Activated CD4-positive, alpha-beta T cell treated with anti-CD3 and anti-CD28 coated beads, Interleukin-10, Interleukin-2, amounts not matched to agents 100 ng/mL and 50 ng/mL, durations not matched to agents 16 hours and 8 hours (primary cell): ENCODE measurements at regions not wholly inside any gene's neighbourhood (a gene's known extent, or its start where the extent isn't known, plus 50 kb on each side); places are given as distances from the start of the nearest gene placed in this dataset.
"Not testable (repeated sequence)": the region's sequence is repeated elsewhere in the genome, so short reads cannot be mapped to it uniquely, and the experiment has no call there.

Experiments used
- DNase-seq: peaks from one replicate; pipeline ENCODE4 v3.0.0-alpha.2; 2020

- no peak for DNase-seq
These were observed 1313.5 kb upstream of the TMEM132C start for GRCh38 chr12:126953365-126953889.

- no peak for DNase-seq
These were observed 1306.7 kb upstream of the TMEM132C start for GRCh38 chr12:126960221-126960620.

DNA sequence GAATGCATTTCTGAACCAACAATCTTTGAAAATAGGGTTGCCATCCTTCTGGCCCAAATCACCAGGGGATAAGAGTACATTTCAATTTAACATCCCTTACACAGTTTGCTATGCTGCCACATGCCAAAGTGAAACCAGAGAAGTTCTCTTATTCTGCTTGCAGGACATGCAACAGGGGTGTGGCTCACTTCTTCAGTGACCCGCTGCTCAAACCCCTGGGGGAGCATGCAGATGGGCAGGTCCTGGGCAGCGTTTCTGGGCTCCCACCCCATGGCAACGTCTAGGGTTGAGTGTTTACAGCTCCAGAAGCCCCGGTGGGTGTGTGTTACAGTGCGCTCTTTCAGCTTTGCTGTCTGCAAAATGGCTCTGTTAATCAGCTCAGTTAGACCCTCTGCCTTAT is 1306.3 kb upstream of the TMEM132C start:
- DNase-seq, result no peak

GRCh38 chr12:126963825-126964224 is 1303.1 kb upstream of the TMEM132C start:
- DNase-seq, result no peak

GRCh38 chr12:126966498-126966897 is 1300.5 kb upstream of the TMEM132C start:
- DNase-seq, result no peak

DNA sequence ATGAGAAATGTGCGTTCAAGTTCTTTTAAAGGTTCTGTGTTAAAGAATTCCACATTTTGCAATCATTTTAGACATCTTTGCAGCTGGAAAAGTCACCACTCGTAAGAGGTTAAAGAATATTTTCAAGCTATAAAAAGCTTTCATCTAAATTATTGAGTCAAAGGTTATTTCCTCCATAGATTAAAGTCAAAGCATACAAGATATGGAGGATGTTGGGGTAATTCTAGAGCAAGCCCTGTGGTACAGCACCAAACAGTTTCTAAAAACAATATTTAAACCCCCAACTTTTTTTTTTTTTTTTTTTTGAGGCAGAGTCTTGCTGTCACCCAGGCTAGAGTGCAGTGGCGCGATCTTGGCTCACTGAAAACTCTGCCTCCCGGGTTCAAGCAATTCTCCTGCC is 1299.8 kb upstream of the TMEM132C start:
- DNase-seq, result no peak

DNA sequence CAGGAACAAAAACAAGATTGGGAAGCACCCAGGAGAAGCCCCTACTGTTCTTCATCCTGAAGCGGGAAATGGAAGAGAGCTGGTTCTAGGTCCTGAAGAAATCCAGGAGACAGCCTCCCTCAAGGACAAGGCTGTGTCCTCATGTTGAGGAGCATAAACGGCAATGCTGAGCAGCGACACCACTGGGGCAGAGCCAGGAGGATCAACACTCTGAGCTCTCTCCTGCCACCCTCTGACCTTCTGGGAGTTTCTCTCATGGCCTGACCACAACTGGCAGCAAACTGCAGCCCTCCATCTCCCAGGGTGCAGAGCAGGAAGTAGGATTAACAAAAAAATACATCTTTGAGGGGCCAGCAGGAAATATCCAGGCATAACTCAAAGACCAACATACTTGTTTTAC is 1292.2 kb upstream of the TMEM132C start:
- DNase-seq, result no peak

GRCh38 chr12:126976579-126976978 is 1290.4 kb upstream of the TMEM132C start:
- DNase-seq, result no peak

DNA sequence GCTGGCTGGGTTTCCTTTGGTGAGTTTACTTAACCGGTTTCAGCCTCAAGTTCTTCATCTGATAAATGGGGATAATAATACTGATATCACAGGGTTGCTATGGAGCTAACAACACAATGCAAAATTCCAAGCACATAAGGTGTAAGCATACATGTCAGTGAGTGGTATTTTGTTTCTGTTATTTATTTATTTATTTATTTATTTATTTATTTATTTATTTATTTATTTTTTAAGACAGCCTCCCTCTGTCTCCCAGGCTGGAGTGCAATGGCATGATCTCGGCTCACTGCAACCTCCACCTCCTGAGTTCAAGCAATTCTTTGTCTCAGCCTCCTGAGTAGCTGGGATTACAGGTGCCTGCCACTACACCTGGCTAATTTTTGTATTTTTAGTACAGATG is 1287.4 kb upstream of the TMEM132C start:
- not testable (repeated sequence) for DNase-seq

- DNase-seq, result no peak
These were observed 1284.3 kb upstream of the TMEM132C start for GRCh38 chr12:126982707-126983106.

DNA sequence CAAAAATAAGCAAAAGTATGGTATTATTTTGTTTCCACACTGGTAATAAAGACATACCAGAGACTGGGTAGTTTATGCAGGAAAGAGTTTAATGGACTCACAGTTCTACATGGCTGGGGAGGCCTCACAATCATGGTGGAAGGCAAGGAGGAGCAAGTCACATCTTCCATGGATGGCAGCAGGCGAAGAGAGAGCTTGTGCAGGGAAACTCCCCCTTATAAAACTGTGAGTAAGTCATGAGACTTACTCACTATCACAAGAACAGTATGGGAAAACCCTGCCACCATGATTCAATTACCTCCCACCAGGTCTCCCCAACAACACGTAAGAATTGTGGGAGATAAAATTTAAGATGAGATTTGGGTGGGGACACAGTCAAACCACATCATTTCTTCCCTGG is 1283.2 kb upstream of the TMEM132C start:
- DNase-seq, result not testable (repeated sequence)

DNA sequence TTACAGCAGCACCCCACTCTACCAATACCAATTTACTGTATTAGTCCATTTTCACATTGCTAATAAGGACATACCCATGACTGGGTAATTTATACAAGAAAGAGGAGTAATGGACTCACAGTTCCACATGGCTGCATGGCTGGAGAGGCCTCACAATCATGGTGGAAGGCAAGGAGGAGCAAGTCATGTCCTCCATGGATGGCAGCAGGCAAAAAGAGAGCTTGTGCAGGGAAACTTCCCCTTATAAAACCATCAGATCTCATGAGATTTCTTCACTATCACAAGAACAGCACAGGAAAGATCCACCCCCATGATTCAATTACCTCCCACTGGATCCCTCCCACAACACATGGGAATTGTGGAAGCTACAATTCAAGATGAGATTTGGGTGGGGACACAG is 1281.3 kb upstream of the TMEM132C start:
- DNase-seq, result not testable (repeated sequence)

DNA sequence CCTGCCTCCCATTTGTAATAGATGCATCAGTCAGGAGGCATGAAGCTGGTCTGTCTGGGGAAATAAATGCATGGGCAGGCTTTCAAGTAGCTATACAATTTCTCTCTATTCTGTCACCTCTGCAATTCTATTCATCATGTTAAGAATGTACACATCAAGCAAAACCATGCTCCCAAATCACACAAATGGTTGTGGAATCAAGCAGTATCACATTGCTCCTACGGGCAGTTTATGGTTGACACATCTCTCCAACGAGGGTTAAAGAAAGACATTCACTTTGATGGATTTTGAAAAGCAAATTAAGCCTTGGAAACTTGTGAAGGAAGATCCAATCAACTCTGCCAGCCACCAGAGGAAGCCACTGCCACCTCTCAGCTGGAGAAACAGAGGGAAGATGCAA is 1277.4 kb upstream of the TMEM132C start:
- no peak for DNase-seq

DNA sequence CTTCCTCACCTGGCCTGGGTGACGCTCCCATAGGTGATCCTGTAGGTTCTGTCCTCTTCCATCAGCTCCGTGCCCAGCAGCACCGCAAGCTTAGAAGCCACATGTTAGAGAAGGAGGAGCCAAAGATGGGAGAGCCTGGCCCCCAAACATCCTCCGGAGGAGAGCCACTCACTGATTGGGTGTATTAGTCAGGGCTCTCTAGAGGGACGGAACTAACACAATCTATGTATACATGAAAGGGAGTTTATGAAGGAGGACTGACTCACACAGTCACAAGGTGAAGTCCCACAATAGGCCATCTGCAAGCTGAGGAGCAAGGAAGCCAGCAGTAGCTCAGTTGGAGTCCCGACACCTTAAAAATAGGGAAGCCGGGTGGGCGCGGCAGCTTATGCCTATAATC is 1273.1 kb upstream of the TMEM132C start:
- DNase-seq, result no peak

- DNase-seq, result no peak
These were observed 1272.4 kb upstream of the TMEM132C start for GRCh38 chr12:126994599-126994998.

DNA sequence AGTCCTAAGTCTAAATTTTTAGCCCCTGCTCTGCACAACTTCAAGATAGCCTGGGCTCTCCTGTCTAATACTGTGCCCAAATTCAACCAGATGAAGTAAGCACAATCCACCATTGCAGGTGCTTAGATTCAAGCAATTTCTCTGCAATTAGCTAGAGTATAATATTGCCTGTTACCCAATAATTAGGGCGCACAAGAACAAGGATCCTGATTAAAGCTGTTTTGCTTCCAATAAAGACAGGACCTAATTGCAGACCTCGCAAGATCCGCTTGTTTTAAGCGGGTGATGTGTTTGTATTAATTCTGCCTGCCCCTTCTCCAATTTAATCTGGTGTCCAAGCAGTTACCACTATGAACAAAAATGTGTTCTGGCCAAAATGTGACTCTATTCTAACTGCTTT is 1268.9 kb upstream of the TMEM132C start:
- no peak for DNase-seq

DNA sequence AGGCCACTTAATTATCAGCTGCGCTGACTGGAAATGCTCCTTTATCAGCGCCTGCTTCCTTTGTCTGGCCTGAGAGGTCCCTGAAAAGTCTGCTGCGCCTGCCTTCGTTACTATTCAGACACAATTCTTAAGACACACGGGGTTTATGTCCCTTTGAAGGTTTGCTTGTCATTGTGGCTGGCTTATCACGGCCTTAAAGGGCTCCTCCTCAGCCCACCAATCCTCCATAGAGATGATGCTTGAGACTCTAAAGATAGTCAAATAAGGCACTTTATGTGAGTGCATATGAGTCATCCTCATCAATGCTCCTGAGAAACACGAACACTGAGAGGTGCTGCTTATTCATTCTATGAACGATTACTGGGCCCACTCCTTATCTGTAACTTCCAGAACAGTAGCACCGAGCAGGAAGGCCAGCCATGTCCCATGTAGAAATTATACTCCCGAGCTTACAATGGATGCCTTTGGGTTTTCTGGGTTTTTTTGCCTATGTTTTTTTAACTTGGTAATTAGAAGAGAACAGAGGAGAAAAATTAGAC is 1268.2 kb upstream of the TMEM132C start:
- peak; percentile 34 for DNase-seq

- DNase-seq, result no peak
These were observed 1267.6 kb upstream of the TMEM132C start for GRCh38 chr12:126999352-126999751.

DNA sequence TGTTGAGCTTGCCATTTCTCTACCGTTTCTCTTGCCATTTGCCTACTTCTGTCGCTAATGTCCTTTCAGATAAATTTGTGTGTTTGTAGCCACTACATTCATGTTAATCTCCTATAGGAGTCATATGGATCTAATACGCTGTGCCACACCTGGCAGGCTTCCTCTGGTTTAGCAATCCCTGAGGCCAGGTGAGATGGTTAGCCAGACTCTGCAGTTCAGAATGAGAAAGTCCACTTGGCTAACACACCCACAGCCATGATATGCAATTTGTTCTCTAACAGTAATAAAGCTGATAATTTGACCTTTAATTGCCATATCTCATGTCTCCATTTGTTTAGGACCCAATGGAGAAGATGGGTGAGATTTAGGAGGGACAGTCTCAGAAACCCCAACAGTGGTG is 1261.6 kb upstream of the TMEM132C start:
- DNase-seq, result no peak

GRCh38 chr12:127006972-127007371 is 1260.0 kb upstream of the TMEM132C start:
- DNase-seq, result no peak

DNA sequence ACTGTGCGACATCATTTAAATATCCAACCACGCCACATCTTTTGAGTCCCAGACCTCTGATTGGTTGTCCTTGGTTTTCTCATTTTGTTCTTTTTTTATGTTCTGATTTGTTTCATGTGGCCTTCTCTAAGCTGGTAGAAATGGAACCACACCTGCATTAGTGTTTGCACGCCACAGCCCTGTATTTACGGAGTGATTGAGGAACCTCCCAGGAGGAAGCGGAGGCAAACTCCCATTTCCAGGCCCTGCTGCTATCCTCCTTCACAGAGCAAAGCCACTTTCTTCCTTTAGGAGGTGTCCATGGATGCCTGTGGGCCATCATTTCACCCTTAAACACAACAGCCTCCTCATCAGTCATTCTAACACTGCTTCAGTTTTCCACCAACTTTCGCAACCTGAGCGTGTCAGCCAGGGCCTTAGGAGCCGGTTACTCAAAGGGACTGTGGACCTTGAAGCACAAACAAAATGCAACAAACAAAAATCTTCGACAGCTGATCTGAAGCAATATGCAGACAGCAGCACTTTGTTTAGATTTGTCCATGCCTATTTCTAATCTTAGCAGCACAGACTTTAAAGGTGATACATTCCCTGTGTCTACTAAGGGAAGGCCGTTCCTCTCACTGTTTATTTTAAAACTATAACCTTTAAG is 1258.1 kb upstream of the TMEM132C start:
- no peak for DNase-seq

DNA sequence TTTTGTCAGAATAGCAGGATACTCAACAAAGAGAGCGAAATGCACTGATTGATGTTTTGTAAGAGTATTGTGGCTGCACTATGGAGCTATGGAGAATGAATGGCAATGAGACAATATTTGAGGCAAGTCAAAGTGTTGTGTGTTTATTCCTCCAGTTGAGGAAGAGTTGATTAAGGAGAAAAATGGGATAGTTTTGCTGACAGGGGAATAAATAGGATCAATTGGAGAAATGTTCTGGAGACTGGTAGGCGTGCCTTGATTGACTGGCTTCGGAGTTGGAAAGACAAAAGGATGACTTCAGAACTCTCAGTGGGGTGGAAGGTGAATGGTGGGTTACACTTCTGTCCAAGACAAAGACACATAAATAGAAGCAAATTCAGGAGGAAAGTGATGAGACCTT is 1254.9 kb upstream of the TMEM132C start:
- DNase-seq, result no peak

GRCh38 chr12:127013197-127013596 is 1253.8 kb upstream of the TMEM132C start:
- DNase-seq, result no peak

- no peak for DNase-seq
These were observed 1252.9 kb upstream of the TMEM132C start for GRCh38 chr12:127014079-127014478.

GRCh38 chr12:127024791-127025190 is 1242.2 kb upstream of the TMEM132C start:
- DNase-seq, result no peak
